Right lobe of liver (tissue), 4 donors: ENCODE measurements at regions not wholly inside any gene's neighbourhood (a gene's known extent, or its start where the extent isn't known, plus 50 kb on each side); places are given as distances from the start of the nearest gene placed in this dataset.

Experiments used
- CTCF ChIP-seq, 4 donors: fragments of 200-600 bp in 3 of 4; fragments of 450-650 bp in 1 of 4; IDR thresholded peaks; one replicate each; pipeline versions ENCODE4 v1.5.1 to v1.8.0; 2016 to 2022; ENCODE audit warnings: antibody characterized with exemption in 4 of 4, mild to moderate bottlenecking in 2 of 4
- POLR2A ChIP-seq: fragments of 450-650 bp; IDR thresholded peaks from one replicate; pipeline ENCODE4 v1.6.1; 2017; ENCODE audit warnings: antibody characterized with exemption, mild to moderate bottlenecking
- donor health status: DM: no; HTN: no; CAD: no.
- donor health status: DM: no; HTN: no; CAD: no.
- donor health status: DM: no; HTN: yes; CAD: no.

- no peak for TF ChIP-seq POLR2A
- no peak for TF ChIP-seq CTCF (IDR thresholded peaks at IDR 0.05)
Observed at GRCh38 chr1:110781525-110781924, 91.4 kb upstream of the CD53 start.
